Endothelial cell of umbilical vein (primary cell): ENCODE measurements at regions not wholly inside any gene's neighbourhood (a gene's known extent, or its start where the extent isn't known, plus 50 kb on each side); places are given as distances from the start of the nearest gene placed in this dataset.

Experiments
- BruUV-seq: library from RNA; stranded (reverse); fragments of 400-500 nt; replicated peaks from 2 replicates; lab custom pipeline; 2021; lab: Mats Ljungman, UMichigan
- CTCF ChIA-PET: fragments of 300-600, 350-600 bp; sonication (Branson Sonifier 250); formaldehyde crosslinking; loops from one replicate; lab custom pipeline; 2021; ENCODE audit warnings: antibody characterized with exemption, inconsistent platforms; lab: Charles Lee
- POLR2A ChIA-PET: fragments of 300-600, 350-600 bp; sonication (Branson Sonifier 250); formaldehyde crosslinking; loops from one replicate; lab custom pipeline; 2021; ENCODE audit warnings: antibody characterized with exemption, inconsistent platforms; lab: Charles Lee
- DNase-seq: peaks from one replicate; pipeline ENCODE4 v3.0.0-alpha.2; 2011; ENCODE audit warnings: low read depth, low spot score
- FAIRE-seq: peaks from 2 replicates; lab custom pipeline; 2011; peaks lifted over from hg19 to GRCh38; lab: Jason Lieb, UNC
- H2AFZ ChIP-seq: 2 replicates; pipeline ENCODE4 v1.6.0; 2012; ENCODE audit warnings: low read depth, low read length, control low read depth, inconsistent platforms
- H3K27ac ChIP-seq: 2 replicates; pipeline ENCODE4 v1.5.1; 2011; ENCODE audit warnings: low read depth, mild to moderate bottlenecking, control low read depth, low read length, moderate library complexity; ENCODE audit not compliant: insufficient read depth
- H3K27me3 ChIP-seq, 2 experiments: 2 replicates each; pipeline versions ENCODE4 v1.6.0 to v1.6.1; 2011; ENCODE audit warnings: low read length in 2 of 2, mixed read lengths in 1 of 2; ENCODE audit not compliant: control insufficient read depth in 2 of 2, insufficient read depth in 2 of 2
- H3K36me3 ChIP-seq, 2 experiments: 2 replicates in 1 of 2; 3 replicates in 1 of 2; pipeline ENCODE4 v1.5.1; 2011; ENCODE audit warnings: low read length in 2 of 2, mild to moderate bottlenecking in 1 of 2, moderate library complexity in 1 of 2; ENCODE audit not compliant: control insufficient read depth in 2 of 2, insufficient read depth in 2 of 2; ENCODE audit errors: extremely low read depth in 1 of 2
- H3K4me1 ChIP-seq: 3 replicates; pipeline ENCODE4 v1.5.1; 2011; ENCODE audit warnings: mild to moderate bottlenecking, low read length; ENCODE audit not compliant: control insufficient read depth, insufficient read depth; ENCODE audit errors: extremely low read depth
- H3K4me2 ChIP-seq: 2 replicates; pipeline ENCODE4 v1.6.1; 2011; ENCODE audit warnings: low read length, control low read depth, mixed read lengths; ENCODE audit not compliant: insufficient read depth
- H3K4me3 ChIP-seq, 3 experiments: fragments of 200-600 bp in 1 of 3; sonication (generic), shearing (Covaris generic) in 1 of 3; replicated peaks in 1 of 3; 2 replicates each; pipeline ENCODE4 v1.5.1; 2011 to 2016; ENCODE audit warnings: control low read depth in 3 of 3, low read length in 3 of 3, mild to moderate bottlenecking in 2 of 3, inconsistent platforms in 1 of 3, low read depth in 1 of 3, moderate library complexity in 1 of 3; ENCODE audit not compliant: insufficient read depth in 1 of 3
- H3K79me2 ChIP-seq: 2 replicates; pipeline ENCODE4 v1.6.0; 2012; ENCODE audit warnings: low read length, inconsistent platforms; ENCODE audit not compliant: control insufficient read depth, insufficient read depth
- H3K9ac ChIP-seq: replicated peaks from 2 replicates; pipeline ENCODE3; 2011; ENCODE audit warnings: low read length, control low read depth; ENCODE audit not compliant: insufficient read depth; ENCODE audit errors: extremely low read depth
- H3K9me1 ChIP-seq: replicated peaks from 3 replicates; pipeline ENCODE4 v1.6.0; 2011; ENCODE audit warnings: mild to moderate bottlenecking, low read length; ENCODE audit not compliant: control insufficient read depth, insufficient read depth; ENCODE audit errors: extremely low read depth
- H3K9me3 ChIP-seq: replicated peaks from 2 replicates; pipeline ENCODE4 v1.5.1; 2012; ENCODE audit warnings: low read length, inconsistent platforms; ENCODE audit not compliant: control insufficient read depth, insufficient read depth
- H4K20me1 ChIP-seq: replicated peaks from 2 replicates; pipeline ENCODE3; 2011; ENCODE audit warnings: mild to moderate bottlenecking, low read length; ENCODE audit not compliant: control insufficient read depth, insufficient read depth; ENCODE audit errors: extremely low read depth
- CTCF ChIP-seq, 2 donors: IDR thresholded peaks; 1 replicate in 1 of 2; 2 replicates in 1 of 2; pipeline ENCODE4 v1.5.1; 2011; ENCODE audit warnings: low read length in 2 of 2, mild to moderate bottlenecking in 2 of 2, moderate library complexity in 2 of 2, control low read depth in 1 of 2, inconsistent platforms in 1 of 2, low read depth in 1 of 2; ENCODE audit not compliant: insufficient read depth in 1 of 2; ENCODE audit errors: extremely low read depth in 1 of 2
- EZH2 ChIP-seq: IDR thresholded peaks from 2 replicates; pipeline ENCODE4 v1.6.1; 2012; ENCODE audit warnings: borderline replicate concordance, low read depth, mild to moderate bottlenecking, moderate library complexity, low read length, inconsistent platforms; ENCODE audit not compliant: severe bottlenecking
- FOS ChIP-seq: IDR thresholded peaks from 2 replicates; pipeline ENCODE4 v1.6.1; 2011; ENCODE audit warnings: mild to moderate bottlenecking, low read length, moderate library complexity, borderline replicate concordance; ENCODE audit not compliant: insufficient read depth
- GATA2 ChIP-seq: IDR thresholded peaks from 2 replicates; pipeline ENCODE4 v1.7.0; 2011; ENCODE audit warnings: low read depth, mild to moderate bottlenecking, moderate library complexity, mixed read lengths, low read length; ENCODE audit not compliant: insufficient read length, insufficient read depth
- JUN ChIP-seq: IDR thresholded peaks from 2 replicates; pipeline ENCODE4 v1.6.1; 2011; ENCODE audit warnings: borderline replicate concordance, low read depth; ENCODE audit not compliant: insufficient read length, insufficient read depth
- MAX ChIP-seq: IDR thresholded peaks from 2 replicates; pipeline ENCODE4 v1.6.1; 2011; ENCODE audit not compliant: insufficient read depth, insufficient read length
- MYC ChIP-seq: IDR thresholded peaks from one replicate; pipeline ENCODE4 v1.6.1; 2011; ENCODE audit warnings: mild to moderate bottlenecking, low read depth, low read length
- POLR2A ChIP-seq: IDR thresholded peaks from 2 replicates; pipeline ENCODE4 v1.6.1; 2012; ENCODE audit warnings: low read depth, mild to moderate bottlenecking, control low read depth, low read length
- POLR2AphosphoS5 ChIP-seq: IDR thresholded peaks from 2 replicates; pipeline ENCODE4 v1.6.1; 2012; ENCODE audit warnings: low read depth, mild to moderate bottlenecking, control low read depth, low read length, moderate library complexity; ENCODE audit not compliant: insufficient read depth
- dilution Hi-C: fragments of 300-500 bp; cut with MboI; formaldehyde crosslinking; loops from one replicate; pipeline ENCODE4 v1.15.0; 2019; ENCODE audit warnings: low sequenced_read_pairs; ENCODE audit not compliant: extremely low pct_ligation_motif_present
- intact Hi-C: fragments of 100-400 bp; cut with micrococcal nuclease; formaldehyde crosslinking; loops from one replicate; pipeline ENCODE4 v1.10.0; 2022

- Histone ChIP-seq H3K9me1 (no peaks in the 10 kb centered on the region), H3K9ac (no peak overlapping the region), H3K79me2 (no peaks in the 10 kb centered on the region), H3K27me3 (no peaks in the 10 kb centered on the region), H4K20me1 (no peaks in the 10 kb centered on the region), H3K9me3 (no peaks in the 10 kb centered on the region), H2AFZ (no peak overlapping the region), H3K27ac (no peak overlapping the region), H3K4me1 (peaks cover 7% of the 10 kb centered on the region), H3K4me2 (no peak overlapping the region), H3K4me3 (no peak overlapping the region), H3K36me3 (no peaks in the 10 kb centered on the region)
- BruUV-seq, result no TSS peak
- ChIA-PET CTCF (no interaction called here), POLR2A (no interaction called here)
- no peak for TF ChIP-seq POLR2A
- TF ChIP-seq POLR2AphosphoS5, result no peak
- no peak for TF ChIP-seq MYC
- no peak for TF ChIP-seq CTCF (IDR thresholded peaks at IDR 0.05; ENCODE audit: extremely low read depth in 1 of 2, insufficient read depth in 1 of 2, low read depth in 1 of 2, low read length in 2 of 2)
- no peak for TF ChIP-seq JUN
- no peak for TF ChIP-seq MAX
- no peak for TF ChIP-seq FOS
- TF ChIP-seq GATA2, result no peak
- TF ChIP-seq EZH2, result no peak
- FAIRE-seq (no peak), DNase-seq (no peak)
- intact Hi-C loops, result no loop called here
- dilution Hi-C loops, result no loop called here
Measured at GRCh38 chr15:67004142-67004541, 61.3 kb upstream of the SMAD3 start.
